DND-41 (cell line): ENCODE measurements at regions not wholly inside any gene's neighbourhood (a gene's known extent, or its start where the extent isn't known, plus 50 kb on each side); places are given as distances from the start of the nearest gene placed in this dataset.
"Not testable (repeated sequence)": the region's sequence is repeated elsewhere in the genome, so short reads cannot be mapped to it uniquely, and the experiment has no call there.

Experiments used
- ATAC-seq: fragments of 200-7000 bp; cut with Tn5 transposase; 3 replicates; pipeline ENCODE4 v1.9.1; 2021; ENCODE audit warnings: low read depth; ENCODE audit not compliant: insufficient read depth
- DNase-seq: peaks from one replicate; pipeline ENCODE4 v3.0.0-alpha.2; 2020
- H2AFZ ChIP-seq: 2 replicates; pipeline ENCODE4 v1.6.0; 2012; ENCODE audit warnings: low read depth, low read length
- H3K27ac ChIP-seq: 2 replicates; pipeline ENCODE4 v1.5.1; 2012; ENCODE audit warnings: low read length, inconsistent platforms
- H3K27me3 ChIP-seq: fragments of 200-600 bp; sonication (generic); 2 replicates; pipeline ENCODE4 v1.6.0; 2012; ENCODE audit warnings: low read length, mild to moderate bottlenecking, inconsistent platforms; ENCODE audit not compliant: insufficient read depth, poor library complexity
- H3K36me3 ChIP-seq: 2 replicates; pipeline ENCODE4 v1.5.1; 2012; ENCODE audit warnings: low read length, inconsistent platforms; ENCODE audit not compliant: insufficient read depth
- H3K4me1 ChIP-seq: 2 replicates; pipeline ENCODE4 v1.5.1; 2012; ENCODE audit warnings: mild to moderate bottlenecking, low read length; ENCODE audit not compliant: insufficient read depth
- H3K4me2 ChIP-seq: 2 replicates; pipeline ENCODE4 v1.6.0; 2012; ENCODE audit warnings: mild to moderate bottlenecking, moderate library complexity, low read length, inconsistent platforms; ENCODE audit not compliant: insufficient read depth
- H3K4me3 ChIP-seq, 2 experiments: fragments of 200-600 bp in 1 of 2; shearing (Covaris generic) in 1 of 2; 2 replicates each; pipeline ENCODE4 v1.5.1; 2012 to 2016; ENCODE audit warnings: inconsistent platforms in 2 of 2, low read length in 2 of 2, mild to moderate bottlenecking in 2 of 2, low read depth in 1 of 2, moderate library complexity in 1 of 2
- H3K79me2 ChIP-seq: 2 replicates; pipeline ENCODE4 v1.6.0; 2012; ENCODE audit warnings: low read length, inconsistent platforms; ENCODE audit not compliant: insufficient read depth
- H3K9ac ChIP-seq: 2 replicates; pipeline ENCODE4 v1.6.0; 2012; ENCODE audit warnings: low read depth, mild to moderate bottlenecking, inconsistent platforms, low read length, moderate library complexity
- H3K9me3 ChIP-seq: 2 replicates; pipeline ENCODE4 v1.5.1; 2012; ENCODE audit warnings: low read length, moderate library complexity, mild to moderate bottlenecking, inconsistent platforms; ENCODE audit not compliant: insufficient read depth, severe bottlenecking
- H4K20me1 ChIP-seq: 2 replicates; pipeline ENCODE4 v1.6.0; 2012; ENCODE audit warnings: low read length; ENCODE audit not compliant: insufficient read depth
- EZH2 ChIP-seq: IDR thresholded peaks from 3 replicates; pipeline ENCODE4 v1.6.1; 2012; ENCODE audit warnings: borderline replicate concordance, low read depth, mild to moderate bottlenecking, moderate library complexity, low read length, inconsistent platforms; ENCODE audit not compliant: severe bottlenecking
- TF ChIP-seq, protein P1 (sequence below): IDR thresholded peaks from 2 replicates; pipeline ENCODE4 v1.5.1; 2012; ENCODE audit warnings: borderline replicate concordance, low read length, moderate library complexity, mild to moderate bottlenecking; ENCODE audit not compliant: poor library complexity, severe bottlenecking; ENCODE audit errors: extremely low read depth

GRCh38 chr7:112946350-112946749 lies 140.3 kb downstream of the GPR85 start:
- Histone ChIP-seq H3K9me3 (no peaks in the 10 kb centered on the region), H3K36me3 (no peaks in the 10 kb centered on the region), H3K79me2 (no peaks in the 10 kb centered on the region), H3K4me1 (no peaks in the 10 kb centered on the region), H2AFZ (no peak overlapping the region), H3K27ac (no peak overlapping the region), H3K27me3 (peaks cover 6% of the 10 kb centered on the region), H4K20me1 (no peaks in the 10 kb centered on the region), H3K9ac (no peak overlapping the region), H3K4me3 (no peak overlapping the region), H3K4me2 (no peak overlapping the region)
- no peak for ATAC-seq
- no peak for DNase-seq
- no peak for TF ChIP-seq EZH2
- TF ChIP-seq, protein P1, sequence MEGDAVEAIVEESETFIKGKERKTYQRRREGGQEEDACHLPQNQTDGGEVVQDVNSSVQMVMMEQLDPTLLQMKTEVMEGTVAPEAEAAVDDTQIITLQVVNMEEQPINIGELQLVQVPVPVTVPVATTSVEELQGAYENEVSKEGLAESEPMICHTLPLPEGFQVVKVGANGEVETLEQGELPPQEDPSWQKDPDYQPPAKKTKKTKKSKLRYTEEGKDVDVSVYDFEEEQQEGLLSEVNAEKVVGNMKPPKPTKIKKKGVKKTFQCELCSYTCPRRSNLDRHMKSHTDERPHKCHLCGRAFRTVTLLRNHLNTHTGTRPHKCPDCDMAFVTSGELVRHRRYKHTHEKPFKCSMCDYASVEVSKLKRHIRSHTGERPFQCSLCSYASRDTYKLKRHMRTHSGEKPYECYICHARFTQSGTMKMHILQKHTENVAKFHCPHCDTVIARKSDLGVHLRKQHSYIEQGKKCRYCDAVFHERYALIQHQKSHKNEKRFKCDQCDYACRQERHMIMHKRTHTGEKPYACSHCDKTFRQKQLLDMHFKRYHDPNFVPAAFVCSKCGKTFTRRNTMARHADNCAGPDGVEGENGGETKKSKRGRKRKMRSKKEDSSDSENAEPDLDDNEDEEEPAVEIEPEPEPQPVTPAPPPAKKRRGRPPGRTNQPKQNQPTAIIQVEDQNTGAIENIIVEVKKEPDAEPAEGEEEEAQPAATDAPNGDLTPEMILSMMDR = no peak

DNA sequence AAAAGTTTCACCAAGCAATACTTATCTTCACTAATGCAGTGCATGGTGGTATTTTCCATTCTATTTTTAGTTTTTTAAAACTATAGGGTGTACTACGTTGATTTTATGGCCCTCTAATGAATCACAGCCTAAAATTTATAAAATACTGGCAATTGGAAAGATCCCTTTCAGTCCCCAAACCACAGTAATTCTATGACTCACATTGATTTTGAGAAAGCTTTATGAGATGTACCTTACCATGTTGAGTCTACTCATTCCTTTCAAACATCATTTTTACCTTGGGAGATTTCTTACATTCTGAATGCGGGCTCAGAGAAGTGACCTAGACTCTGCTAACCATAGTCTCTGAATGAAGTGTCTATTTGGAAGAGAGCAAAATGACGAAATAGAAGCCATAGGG lies 141.6 kb downstream of the GPR85 start:
- H2AFZ ChIP-seq = no peak overlapping the region
- no peak for DNase-seq
- no peaks in the 10 kb centered on the region for H4K20me1 ChIP-seq

DNA sequence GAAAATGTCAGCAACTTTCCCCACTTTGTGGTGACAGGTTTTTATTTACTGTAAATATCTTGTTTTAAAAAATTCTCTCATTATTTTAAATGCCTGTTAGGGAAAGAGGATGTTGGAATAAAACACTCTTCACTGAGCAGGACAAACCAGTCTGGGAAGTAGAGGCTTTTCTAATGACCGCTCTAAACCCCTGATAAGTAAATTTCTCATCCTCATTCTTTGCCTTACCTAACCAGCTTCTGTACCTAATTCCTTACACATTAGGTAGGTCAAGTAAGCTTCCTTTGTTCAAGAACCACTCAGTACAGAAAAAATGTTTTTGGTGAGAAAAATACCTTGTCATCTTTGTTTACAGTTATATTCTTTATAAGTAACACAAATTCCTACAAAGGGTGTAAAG lies 143.6 kb downstream of the GPR85 start:
- no peaks in the 10 kb centered on the region for H3K9me3 ChIP-seq
- DNase-seq (no peak), ATAC-seq (no peak)
- H3K27me3 ChIP-seq = peaks cover 6% of the 10 kb centered on the region
- H3K4me1 ChIP-seq = peaks cover 19% of the 10 kb centered on the region
- H3K79me2 ChIP-seq = peaks cover 15% of the 10 kb centered on the region
- TF ChIP-seq, protein P1 = no peak
- TF ChIP-seq EZH2 = no peak
- no peaks in the 10 kb centered on the region; the same call in 1 of the 2 replicates for H4K20me1 ChIP-seq
- no peak overlapping the region for H3K9ac ChIP-seq
- no peak overlapping the region for H2AFZ ChIP-seq
- no peak overlapping the region for H3K4me2 ChIP-seq
- H3K36me3 ChIP-seq = no peaks in the 10 kb centered on the region; the same call in 1 of the 2 replicates
- H3K4me3 ChIP-seq = no peak overlapping the region
- H3K27ac ChIP-seq = no peak overlapping the region

More for the DNA sequence above, 141.6 kb downstream of the GPR85 start:
- no peak overlapping the region for H3K9ac ChIP-seq
- no peaks in the 10 kb centered on the region for H3K9me3 ChIP-seq
- peaks cover 9% of the 10 kb centered on the region for H3K4me1 ChIP-seq
- no peak overlapping the region for H3K4me3 ChIP-seq
- no peak overlapping the region for H3K27ac ChIP-seq
- H3K27me3 ChIP-seq = peaks cover 6% of the 10 kb centered on the region
- no peak for ATAC-seq
- no peak for TF ChIP-seq EZH2
- TF ChIP-seq, protein P1 = no peak
- no peaks in the 10 kb centered on the region for H3K79me2 ChIP-seq
- no peak overlapping the region for H3K4me2 ChIP-seq
- H3K36me3 ChIP-seq = no peaks in the 10 kb centered on the region

DNA sequence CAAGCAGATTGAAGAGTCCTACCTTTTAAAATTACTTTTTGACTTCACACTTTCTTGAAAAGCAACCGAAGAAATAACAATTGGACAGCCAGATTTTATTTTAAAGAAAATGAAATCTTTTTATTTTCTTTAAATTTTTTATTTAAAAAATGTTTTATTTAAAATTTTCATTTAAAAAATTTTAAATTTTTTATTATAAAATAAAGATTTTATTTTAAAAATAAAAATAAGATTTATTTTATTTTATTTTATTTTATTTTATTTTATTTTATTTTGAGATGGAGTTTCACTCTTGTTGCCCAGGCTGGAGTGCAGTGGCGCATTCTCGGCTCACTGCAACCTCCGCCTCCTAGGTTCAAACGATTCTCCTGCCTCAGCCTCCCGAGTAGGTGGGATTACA lies 144.5 kb downstream of the GPR85 start:
- H4K20me1 ChIP-seq, H2AFZ ChIP-seq, DNase-seq, H3K9me3 ChIP-seq, H3K27ac ChIP-seq, H3K4me2 ChIP-seq, H3K36me3 ChIP-seq, H3K27me3 ChIP-seq, H3K9ac ChIP-seq, ATAC-seq, H3K4me3 ChIP-seq: not testable (repeated sequence)
- Histone ChIP-seq H3K79me2 (peaks cover 23% of the 10 kb centered on the region), H3K4me1 (peaks cover 27% of the 10 kb centered on the region)
